Sigmoid colon (tissue), 6 donors: ENCODE measurements at regions not wholly inside any gene's neighbourhood (a gene's known extent, or its start where the extent isn't known, plus 50 kb on each side); places are given as distances from the start of the nearest gene placed in this dataset.

Source experiments
- DNase-seq: peaks from one replicate; pipeline ENCODE4 v3.0.0-alpha.2; 2019
- H3K27ac ChIP-seq, 4 donors: fragments of 200-600 bp; sonication (generic); one replicate each; pipeline ENCODE4 v1.5.1; 2016 to 2019; ENCODE audit warnings: mild to moderate bottlenecking in 1 of 4
- H3K27me3 ChIP-seq, 3 donors: fragments of 200-600 bp; sonication (generic); one replicate each; pipeline ENCODE4 v1.5.1; 2019; ENCODE audit warnings: mild to moderate bottlenecking in 1 of 3
- H3K36me3 ChIP-seq, 4 donors: fragments of 200-600 bp; sonication (generic); one replicate each; pipeline ENCODE4 v1.5.1; 2016 to 2019
- H3K4me1 ChIP-seq, 4 donors: fragments of 200-600 bp; sonication (generic); one replicate each; pipeline ENCODE4 v1.5.1; 2017 to 2019
- H3K4me3 ChIP-seq, 4 donors: fragments of 200-600 bp; sonication (generic); one replicate each; pipeline ENCODE4 v1.5.1; 2017 to 2019; ENCODE audit warnings: mild to moderate bottlenecking in 2 of 4, moderate library complexity in 1 of 4
- H3K9me3 ChIP-seq, 4 donors: fragments of 200-600 bp in 3 of 4; sonication (generic) in 3 of 4; one replicate each; pipeline versions ENCODE4 v1.5.1 to v1.6.1; 2013 to 2019
- EP300 ChIP-seq, 4 donors: sonication (generic); formaldehyde crosslinking; IDR thresholded peaks; one replicate each; pipeline ENCODE4 v1.6.1; 2017; ENCODE audit warnings: antibody characterized with exemption in 4 of 4
- POLR2A ChIP-seq, 2 donors: fragments of 450-650 bp; IDR thresholded peaks; one replicate each; pipeline ENCODE4 v1.6.1; 2016; ENCODE audit warnings: antibody characterized with exemption in 2 of 2, mild to moderate bottlenecking in 2 of 2, moderate library complexity in 2 of 2
- POLR2AphosphoS5 ChIP-seq, 4 donors: sonication (generic); formaldehyde crosslinking; IDR thresholded peaks; one replicate each; pipeline ENCODE4 v1.6.1; 2017; ENCODE audit warnings: antibody characterized with exemption in 4 of 4
- WGBS, 2 donors: extraction: QIAGEN DNeasy Blood & Tissue Kit; methylation state at CpG; one replicate each; pipeline ENCODE4 v1.1.7; 2013; 5-methylcytosine and 5-hydroxymethylcytosine counted together
- intact Hi-C: fragments of 100-400 bp; cut with DNase I; formaldehyde crosslinking; loops from one replicate; pipeline ENCODE4 v1.15.1; 2023
- TF ChIP-seq, protein P1 (sequence below), 4 experiments: fragments of 450-650 bp in 3 of 4; fragments of 200-600 bp in 1 of 4; IDR thresholded peaks; one replicate each; pipeline ENCODE4 v1.5.1; 2016 to 2019; ENCODE audit warnings: antibody characterized with exemption in 4 of 4, mild to moderate bottlenecking in 3 of 4, moderate library complexity in 2 of 4
- donor health status: healthy with polysubstance abuse.
- donor health status: healthy.

DNA sequence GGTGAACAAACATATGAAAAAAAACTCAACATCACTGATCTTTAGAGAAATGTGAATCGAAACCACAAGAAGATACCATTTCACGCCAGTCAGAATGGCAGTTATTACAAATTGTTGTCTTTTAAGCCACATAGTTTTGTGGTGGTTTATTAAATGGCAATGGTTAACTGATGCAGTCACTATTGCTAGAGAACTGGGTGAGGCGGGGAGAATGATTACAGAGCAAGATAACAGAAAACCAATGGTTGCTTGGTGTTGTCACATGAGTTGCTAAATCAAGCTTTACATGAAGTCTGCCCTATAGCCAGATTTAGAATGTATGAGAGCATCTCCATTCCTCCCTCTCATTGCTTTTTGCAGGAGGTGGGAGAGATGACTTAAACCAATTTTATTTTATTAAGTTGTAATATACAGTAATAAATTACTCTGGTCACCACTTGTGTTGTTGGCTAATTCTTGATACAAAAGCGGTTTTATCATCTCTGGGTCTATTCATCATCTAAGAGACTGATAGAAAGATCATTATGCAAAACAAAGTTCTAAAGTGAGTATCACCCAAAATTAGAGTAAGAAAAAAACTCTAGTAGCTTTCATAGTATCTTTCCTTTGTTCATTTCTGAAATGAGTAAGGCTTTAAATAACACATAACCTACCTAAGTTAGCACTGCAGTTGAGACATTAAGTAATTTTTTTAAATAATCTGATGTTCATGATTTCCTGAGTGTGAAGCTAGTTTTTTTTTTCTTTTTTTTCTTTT, 859.5 kb downstream of the STIM2 start:
- WGBS, 2 donors: 85 to 86% methylated on average over 4 of the region's 4 CpGs
- Histone ChIP-seq H3K27ac (no peak overlapping the region), H3K27me3 (no peaks in the 10 kb centered on the region), H3K9me3 (peaks cover 0 to 4% (median 0%) of the 10 kb centered on the region in 4 donors), H3K4me1 (no peaks in the 10 kb centered on the region), H3K4me3 (no peak overlapping the region), H3K36me3 (no peaks in the 10 kb centered on the region)
- no peak for DNase-seq
- no peak for TF ChIP-seq EP300 (IDR thresholded peaks at IDR 0.05)
- TF ChIP-seq, protein P1, sequence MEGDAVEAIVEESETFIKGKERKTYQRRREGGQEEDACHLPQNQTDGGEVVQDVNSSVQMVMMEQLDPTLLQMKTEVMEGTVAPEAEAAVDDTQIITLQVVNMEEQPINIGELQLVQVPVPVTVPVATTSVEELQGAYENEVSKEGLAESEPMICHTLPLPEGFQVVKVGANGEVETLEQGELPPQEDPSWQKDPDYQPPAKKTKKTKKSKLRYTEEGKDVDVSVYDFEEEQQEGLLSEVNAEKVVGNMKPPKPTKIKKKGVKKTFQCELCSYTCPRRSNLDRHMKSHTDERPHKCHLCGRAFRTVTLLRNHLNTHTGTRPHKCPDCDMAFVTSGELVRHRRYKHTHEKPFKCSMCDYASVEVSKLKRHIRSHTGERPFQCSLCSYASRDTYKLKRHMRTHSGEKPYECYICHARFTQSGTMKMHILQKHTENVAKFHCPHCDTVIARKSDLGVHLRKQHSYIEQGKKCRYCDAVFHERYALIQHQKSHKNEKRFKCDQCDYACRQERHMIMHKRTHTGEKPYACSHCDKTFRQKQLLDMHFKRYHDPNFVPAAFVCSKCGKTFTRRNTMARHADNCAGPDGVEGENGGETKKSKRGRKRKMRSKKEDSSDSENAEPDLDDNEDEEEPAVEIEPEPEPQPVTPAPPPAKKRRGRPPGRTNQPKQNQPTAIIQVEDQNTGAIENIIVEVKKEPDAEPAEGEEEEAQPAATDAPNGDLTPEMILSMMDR (IDR thresholded peaks at IDR 0.05): no peak
- TF ChIP-seq POLR2A (IDR thresholded peaks at IDR 0.05): no peak
- TF ChIP-seq POLR2AphosphoS5 (IDR thresholded peaks at IDR 0.05): no peak
- intact Hi-C loops: no loop called here

DNA sequence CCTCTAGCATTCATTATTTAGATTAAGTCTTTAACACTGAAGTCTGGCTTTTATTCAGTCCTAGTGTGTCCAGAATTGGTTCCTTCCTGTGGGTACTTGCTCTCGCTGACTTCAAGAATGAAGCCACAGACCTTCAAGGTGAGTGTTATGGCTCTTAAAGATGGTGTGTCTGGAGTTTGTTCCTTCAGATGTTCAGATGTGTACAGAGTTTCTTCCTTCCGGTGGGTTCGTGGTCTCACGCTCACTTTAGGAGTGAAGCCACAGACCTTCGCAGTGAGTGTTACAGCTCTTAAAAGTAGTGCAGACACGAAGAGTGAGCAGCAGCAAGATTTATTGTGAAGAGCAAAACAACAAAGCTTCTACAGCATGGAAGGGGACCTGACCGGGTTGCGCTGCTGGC, 860.6 kb downstream of the STIM2 start:
- H3K27ac ChIP-seq: no peak overlapping the region
- H3K36me3 ChIP-seq: no peaks in the 10 kb centered on the region
- H3K4me1 ChIP-seq: no peaks in the 10 kb centered on the region
- no peak overlapping the region for H3K4me3 ChIP-seq
- intact Hi-C loops: no loop called here
- peaks cover 0 to 4% (median 0%) of the 10 kb centered on the region in 4 donors for H3K9me3 ChIP-seq
- TF ChIP-seq POLR2AphosphoS5 (IDR thresholded peaks at IDR 0.05): no peak
- no peak for TF ChIP-seq POLR2A (IDR thresholded peaks at IDR 0.05)
- TF ChIP-seq, protein P1 (IDR thresholded peaks at IDR 0.05): no peak
- no peak for TF ChIP-seq EP300 (IDR thresholded peaks at IDR 0.05)
- no peaks in the 10 kb centered on the region for H3K27me3 ChIP-seq
- WGBS, 2 donors: 85 to 91% methylated on average over 8 of the region's 8 CpGs
- DNase-seq: no peak

DNA sequence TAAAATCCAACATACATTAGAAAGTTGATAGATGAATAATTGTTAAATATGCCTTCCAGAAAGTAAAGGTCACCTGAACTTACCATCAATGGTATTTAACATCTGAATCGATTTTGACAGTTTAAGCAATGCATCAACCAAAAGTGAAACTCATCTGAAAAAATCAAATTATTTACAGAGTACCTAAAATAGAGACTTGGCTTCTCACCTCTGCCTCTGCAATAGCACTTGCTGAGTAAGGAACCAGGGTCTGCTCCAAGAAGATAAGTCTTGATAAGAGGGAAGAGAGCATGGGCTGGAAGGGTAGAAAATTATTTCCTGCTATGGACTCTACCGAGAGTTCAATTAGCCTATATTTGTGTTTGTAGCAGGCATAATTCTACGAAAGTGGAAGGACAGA, 868.3 kb downstream of the STIM2 start:
- Histone ChIP-seq H3K9me3 (no peaks in the 10 kb centered on the region), H3K4me3 (no peak overlapping the region), H3K36me3 (no peaks in the 10 kb centered on the region), H3K4me1 (no peaks in the 10 kb centered on the region), H3K27me3 (no peaks in the 10 kb centered on the region), H3K27ac (no peak overlapping the region)
- TF ChIP-seq EP300 (IDR thresholded peaks at IDR 0.05) (no peak), POLR2A (IDR thresholded peaks at IDR 0.05) (no peak), POLR2AphosphoS5 (IDR thresholded peaks at IDR 0.05) (no peak)
- TF ChIP-seq, protein P1 (IDR thresholded peaks at IDR 0.05): no peak
- intact Hi-C loops: no loop called here
- 68 to 83% methylated on average over 3 of the region's 3 CpGs for WGBS, 2 donors
- DNase-seq: no peak

DNA sequence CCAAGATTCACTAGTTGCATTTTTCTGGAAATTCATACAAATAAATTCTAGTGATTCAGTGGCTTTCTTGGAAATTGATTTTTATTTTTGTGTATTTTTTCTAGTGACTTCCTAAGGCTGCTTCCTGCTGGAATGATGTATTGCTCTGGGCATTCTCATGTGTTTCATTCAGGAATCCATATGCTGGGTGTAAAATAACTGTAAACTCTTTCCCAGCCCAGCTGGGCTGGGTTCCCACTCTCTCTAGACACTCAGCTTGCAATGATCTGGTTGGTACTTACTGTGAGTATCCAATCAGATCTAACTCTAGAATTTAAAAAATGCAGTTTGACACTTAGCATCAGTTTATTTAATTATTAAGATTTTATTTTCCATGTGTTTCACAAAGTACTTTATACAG, 882.2 kb downstream of the STIM2 start:
- Histone ChIP-seq H3K36me3 (no peaks in the 10 kb centered on the region), H3K27ac (no peak overlapping the region), H3K27me3 (no peaks in the 10 kb centered on the region), H3K9me3 (no peaks in the 10 kb centered on the region), H3K4me1 (no peaks in the 10 kb centered on the region), H3K4me3 (no peak overlapping the region)
- DNase-seq: no peak
- intact Hi-C loops: no loop called here
- TF ChIP-seq POLR2AphosphoS5 (IDR thresholded peaks at IDR 0.05): no peak

DNA sequence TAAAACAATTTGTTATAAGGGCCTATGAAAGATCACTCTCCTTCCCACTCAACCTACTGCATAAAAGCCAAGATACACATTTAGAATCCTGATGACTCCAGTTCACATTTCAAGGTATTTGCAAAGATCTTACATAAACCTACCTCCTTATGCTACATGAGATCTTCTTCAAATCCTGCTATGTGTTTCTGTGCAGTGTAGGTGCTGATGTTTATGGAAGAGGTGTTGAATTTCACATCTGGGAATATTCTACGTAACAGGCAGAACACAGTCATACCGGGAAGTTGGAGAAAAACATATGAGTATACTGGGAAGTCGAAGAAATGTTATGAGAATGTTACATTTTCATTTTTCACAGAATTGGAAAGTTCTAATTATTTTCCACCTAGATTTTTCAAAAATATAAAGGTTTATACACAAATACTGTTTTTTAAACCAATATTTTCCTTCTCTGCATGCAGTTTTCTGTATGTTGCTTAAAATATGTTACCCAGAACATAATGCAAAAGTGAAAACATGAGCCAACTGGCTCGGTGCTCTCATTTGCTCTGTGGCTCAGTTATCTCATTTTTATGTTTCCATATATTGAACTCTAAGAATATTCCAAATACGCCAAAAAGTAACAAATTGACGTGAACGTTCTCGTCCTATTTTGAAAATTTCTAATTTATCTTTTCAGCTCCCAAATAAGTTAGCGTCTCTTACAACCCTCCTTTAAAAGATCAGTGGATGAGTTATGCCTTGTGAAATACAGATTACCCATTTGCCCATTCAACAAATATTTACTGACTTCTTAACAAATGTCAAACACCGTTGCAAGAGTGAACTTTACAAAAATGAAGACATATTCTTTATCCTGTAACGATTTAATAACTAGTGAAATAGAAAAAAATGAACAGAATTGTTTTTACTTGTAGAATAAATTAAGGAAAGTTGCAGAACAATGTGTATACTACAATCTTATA, 899.3 kb downstream of the STIM2 start:
- intact Hi-C loops: no loop called here
- Histone ChIP-seq H3K9me3 (no peaks in the 10 kb centered on the region), H3K27me3 (no peaks in the 10 kb centered on the region), H3K4me1 (no peaks in the 10 kb centered on the region), H3K27ac (no peak overlapping the region), H3K4me3 (no peak overlapping the region), H3K36me3 (no peaks in the 10 kb centered on the region)
- WGBS, 2 donors: 77 to 84% methylated on average over 11 of the region's 11 CpGs
- no peak for DNase-seq
- TF ChIP-seq POLR2AphosphoS5 (IDR thresholded peaks at IDR 0.05) (no peak), EP300 (IDR thresholded peaks at IDR 0.05) (no peak), POLR2A (IDR thresholded peaks at IDR 0.05) (no peak)
- TF ChIP-seq, protein P1 (IDR thresholded peaks at IDR 0.05): no peak
